Suprapubic skin (tissue), 4 donors: ENCODE measurements at regions not wholly inside any gene's neighbourhood (a gene's known extent, or its start where the extent isn't known, plus 50 kb on each side); places are given as distances from the start of the nearest gene placed in this dataset.

Experiments used
- DNase-seq, 2 donors: peaks; one replicate each; pipeline ENCODE4 v3.0.0-alpha.2; 2019; ENCODE audit warnings: low spot score in 2 of 2
- H3K27ac ChIP-seq: fragments of 200-600 bp; sonication (generic); one replicate; pipeline ENCODE4 v1.5.1; 2019
- H3K27me3 ChIP-seq: fragments of 200-600 bp; sonication (generic); one replicate; pipeline ENCODE4 v1.5.1; 2019
- H3K36me3 ChIP-seq: fragments of 200-600 bp; sonication (generic); one replicate; pipeline ENCODE4 v1.5.1; 2019
- H3K4me1 ChIP-seq: fragments of 200-600 bp; sonication (generic); one replicate; pipeline ENCODE4 v1.5.1; 2019
- H3K4me3 ChIP-seq: fragments of 200-600 bp; sonication (generic); one replicate; pipeline ENCODE4 v1.5.1; 2019; ENCODE audit warnings: mild to moderate bottlenecking
- H3K9me3 ChIP-seq: fragments of 200-600 bp; sonication (generic); one replicate; pipeline ENCODE4 v1.5.1; 2019
- CTCF ChIP-seq, 2 donors: fragments of 200-600 bp in 1 of 2; fragments of 450-650 bp in 1 of 2; sonication (generic) in 1 of 2; IDR thresholded peaks; one replicate each; pipeline ENCODE4 v1.5.1; 2016 to 2019; ENCODE audit warnings: antibody characterized with exemption in 2 of 2, mild to moderate bottlenecking in 1 of 2, moderate library complexity in 1 of 2
- EP300 ChIP-seq: sonication (generic); formaldehyde crosslinking; IDR thresholded peaks from one replicate; pipeline ENCODE4 v1.6.1; 2017; ENCODE audit warnings: antibody characterized with exemption
- POLR2A ChIP-seq, 2 donors: fragments of 450-650 bp; IDR thresholded peaks; one replicate each; pipeline ENCODE4 v1.6.1; 2017; ENCODE audit warnings: antibody characterized with exemption in 2 of 2, mild to moderate bottlenecking in 2 of 2, moderate library complexity in 2 of 2
- POLR2AphosphoS5 ChIP-seq, 3 donors: sonication (generic); formaldehyde crosslinking; IDR thresholded peaks; one replicate each; pipeline ENCODE4 v1.6.1; 2017; ENCODE audit warnings: antibody characterized with exemption in 3 of 3
- WGBS: methylation state at CpG from one replicate; pipeline ENCODE4 v1.1.5; 2018; 5-methylcytosine and 5-hydroxymethylcytosine counted together

GRCh38 chr3:118707991-118708390 lies 326.7 kb downstream of the IGSF11 start:
- no peaks in the 10 kb centered on the region for H3K27me3 ChIP-seq
- H3K36me3 ChIP-seq, result no peaks in the 10 kb centered on the region
- TF ChIP-seq POLR2AphosphoS5 (IDR thresholded peaks at IDR 0.05) (no peak), CTCF (IDR thresholded peaks at IDR 0.05) (no peak), EP300 (no peak), POLR2A (IDR thresholded peaks at IDR 0.05) (no peak)
- H3K4me1 ChIP-seq, result no peaks in the 10 kb centered on the region
- H3K9me3 ChIP-seq, result no peaks in the 10 kb centered on the region
- no peak overlapping the region for H3K27ac ChIP-seq
- DNase-seq, result no peak
- no peak overlapping the region for H3K4me3 ChIP-seq

DNA sequence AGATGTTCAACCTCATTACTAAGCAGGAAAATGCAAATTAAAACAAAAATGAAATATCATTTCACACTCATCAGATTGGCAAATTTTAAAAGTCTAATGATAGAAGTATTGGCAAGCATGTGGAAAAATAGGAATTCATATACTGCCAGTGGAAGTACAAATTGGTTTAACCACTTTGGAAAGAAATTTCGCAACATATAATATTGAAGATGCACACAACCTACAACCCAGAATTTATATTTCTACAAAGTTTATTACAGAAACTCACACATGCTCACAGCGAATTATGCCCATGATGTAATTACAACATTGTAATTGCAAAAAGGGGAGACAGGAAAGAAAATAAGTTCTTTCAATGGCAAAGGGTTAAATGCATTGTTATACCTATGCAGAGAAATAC lies 324.1 kb downstream of the IGSF11 start:
- Histone ChIP-seq H3K4me3 (no peak overlapping the region), H3K27me3 (no peaks in the 10 kb centered on the region), H3K27ac (no peak overlapping the region), H3K36me3 (no peaks in the 10 kb centered on the region), H3K9me3 (no peaks in the 10 kb centered on the region), H3K4me1 (no peaks in the 10 kb centered on the region)
- WGBS, result 85% methylated on average over 2 of the region's 2 CpGs
- DNase-seq, result no peak
- TF ChIP-seq POLR2A (IDR thresholded peaks at IDR 0.05), result no peak
- no peak for TF ChIP-seq CTCF (IDR thresholded peaks at IDR 0.05)
- TF ChIP-seq POLR2AphosphoS5 (IDR thresholded peaks at IDR 0.05), result no peak
- no peak for TF ChIP-seq EP300

GRCh38 chr3:118713502-118714207 lies 321.0 kb downstream of the IGSF11 start:
- WGBS, result 62% methylated on average over 3 of the region's 3 CpGs
- TF ChIP-seq POLR2A (IDR thresholded peaks at IDR 0.05) (no peak), POLR2AphosphoS5 (IDR thresholded peaks at IDR 0.05) (no peak), CTCF (IDR thresholded peaks at IDR 0.05) (no peak), EP300 (no peak)
- no peak overlapping the region for H3K4me3 ChIP-seq
- H3K27me3 ChIP-seq, result no peaks in the 10 kb centered on the region
- H3K9me3 ChIP-seq, result no peaks in the 10 kb centered on the region
- no peak overlapping the region for H3K27ac ChIP-seq
- no peaks in the 10 kb centered on the region for H3K36me3 ChIP-seq
- no peak for DNase-seq
- H3K4me1 ChIP-seq, result no peaks in the 10 kb centered on the region

- DNase-seq, result no peak
- WGBS, result 96% methylated on average over 2 of the region's 2 CpGs
- H3K36me3 ChIP-seq, result no peaks in the 10 kb centered on the region
- peaks cover 5% of the 10 kb centered on the region for H3K9me3 ChIP-seq
- TF ChIP-seq EP300 (no peak), CTCF (IDR thresholded peaks at IDR 0.05) (no peak), POLR2A (IDR thresholded peaks at IDR 0.05) (no peak), POLR2AphosphoS5 (IDR thresholded peaks at IDR 0.05) (no peak)
- no peak overlapping the region for H3K27ac ChIP-seq
- H3K4me1 ChIP-seq, result no peaks in the 10 kb centered on the region
- H3K27me3 ChIP-seq, result no peaks in the 10 kb centered on the region
- H3K4me3 ChIP-seq, result no peak overlapping the region
Observed at GRCh38 chr3:118714800-118715199, 319.8 kb downstream of the IGSF11 start.

DNA sequence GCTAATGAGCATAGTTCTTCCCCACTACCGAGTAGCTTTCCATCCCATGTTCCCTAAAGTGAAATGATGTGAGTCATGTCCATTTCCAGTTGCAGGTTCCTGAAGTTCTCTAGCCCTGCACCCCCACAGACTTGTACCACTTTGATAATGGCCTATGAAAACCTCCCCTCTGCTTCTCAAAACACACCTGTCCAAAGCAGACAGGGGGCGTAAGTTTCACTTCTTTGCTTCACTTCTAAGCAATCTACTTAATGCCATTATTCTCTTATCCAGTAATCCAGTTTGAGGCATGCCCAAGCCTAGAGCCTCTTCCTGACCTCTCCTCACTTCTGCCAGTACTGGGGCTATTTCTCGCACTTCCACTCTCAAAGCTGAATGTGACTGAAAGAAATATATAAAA lies 305.1 kb downstream of the IGSF11 start:
- Histone ChIP-seq H3K4me3 (no peak overlapping the region), H3K36me3 (no peaks in the 10 kb centered on the region), H3K27me3 (no peaks in the 10 kb centered on the region), H3K4me1 (no peaks in the 10 kb centered on the region), H3K27ac (no peak overlapping the region), H3K9me3 (no peaks in the 10 kb centered on the region)
- no peak for TF ChIP-seq EP300
- TF ChIP-seq POLR2A (IDR thresholded peaks at IDR 0.05), result no peak
- TF ChIP-seq CTCF (IDR thresholded peaks at IDR 0.05), result no peak
- no peak for TF ChIP-seq POLR2AphosphoS5 (IDR thresholded peaks at IDR 0.05)
- WGBS, result 79% methylated on average over 3 of the region's 3 CpGs
- DNase-seq, result no peak
